ENCODE measurements at regions not wholly inside any gene's neighbourhood (a gene's known extent, or its start where the extent isn't known, plus 50 kb on each side); places are given as distances from the start of the nearest gene placed in this dataset.

- TF ChIP-seq EZH2 (IDR thresholded peaks at IDR 0.05; ENCODE audit: borderline replicate concordance, insufficient read depth, low read depth, low read length, poor library complexity, severe bottlenecking), result no peak
- Mint-ChIP-seq H3K27me3 (peaks cover 15% of the 10 kb centered on the region), H3K4me1 (no peaks in the 10 kb centered on the region), H3K9me3 (ENCODE audit: insufficient read depth) (no peaks in the 10 kb centered on the region), H3K27ac (no peak overlapping the region), H3K4me3 (no peak overlapping the region)
- Histone ChIP-seq H3K79me2 (ENCODE audit: control insufficient read depth, insufficient read depth, low read length) (no peaks in the 10 kb centered on the region), H4K20me1 (ENCODE audit: control insufficient read depth, insufficient read depth, low read length, poor library complexity, severe bottlenecking) (no peaks in the 10 kb centered on the region), H3K4me1 (ENCODE audit: control insufficient read depth in 2 of 2, insufficient read depth in 2 of 2, low read length in 2 of 2) (no peaks in the 10 kb centered on the region), H3K36me3 (replicated peaks in 1 of 2; ENCODE audit: control extremely low read depth in 1 of 2, control insufficient read depth in 1 of 2, extremely low read depth in 1 of 2, insufficient read depth in 2 of 2, low read length in 1 of 2) (no peaks in the 10 kb centered on the region), H3K27me3 (replicated peaks in 1 of 4; ENCODE audit: control extremely low read depth in 1 of 4, control insufficient read depth in 3 of 4, insufficient read depth in 4 of 4, low read length in 3 of 4) (peaks cover 0 to 5% (median 1%) of the 10 kb centered on the region in 4 experiments), H3K9ac (ENCODE audit: low read length) (no peak overlapping the region), H3K27ac (ENCODE audit: low read length in 2 of 2) (no peak overlapping the region), H2AFZ (ENCODE audit: insufficient read depth, low read depth, low read length, poor library complexity, severe bottlenecking) (no peak overlapping the region), H3K9me3 (ENCODE audit: control extremely low read depth in 1 of 3, control insufficient read depth in 2 of 3, insufficient read depth in 1 of 3, low read length in 2 of 3) (no peaks in the 10 kb centered on the region), H3K4me3 (ENCODE audit: control extremely low read depth in 1 of 5, extremely low read depth in 1 of 5, insufficient read depth in 1 of 5, low read depth in 2 of 5, low read length in 4 of 5) (no peak overlapping the region), H3K4me2 (replicated peaks; ENCODE audit: low read depth, low read length, poor library complexity, severe bottlenecking) (no peak overlapping the region)
- intact Hi-C loops (cut with micrococcal nuclease), result no loop called here
- ChIA-PET CTCF (no interaction called here), POLR2A (no interaction called here)
- 20% methylated on average over 1 of the region's 3 CpGs for WGBS (ENCODE audit: insufficient coverage)
- ATAC-seq (ENCODE audit: low read depth), result no peak
- DNase-seq, result no peak
These were observed 281.9 kb upstream of the HS3ST1 start for GRCh38 chr4:11710453-11711093.

- Histone ChIP-seq H3K9me3 (ENCODE audit: control extremely low read depth in 1 of 3, control insufficient read depth in 2 of 3, insufficient read depth in 1 of 3, low read length in 2 of 3) (no peaks in the 10 kb centered on the region), H3K27ac (ENCODE audit: low read length in 2 of 2) (no peak overlapping the region), H3K9ac (ENCODE audit: low read length) (no peak overlapping the region), H3K36me3 (replicated peaks in 1 of 2; ENCODE audit: control extremely low read depth in 1 of 2, control insufficient read depth in 1 of 2, extremely low read depth in 1 of 2, insufficient read depth in 2 of 2, low read length in 1 of 2) (no peaks in the 10 kb centered on the region), H3K4me1 (ENCODE audit: control insufficient read depth in 2 of 2, insufficient read depth in 2 of 2, low read length in 2 of 2) (no peaks in the 10 kb centered on the region), H3K27me3 (replicated peaks in 1 of 4; ENCODE audit: control extremely low read depth in 1 of 4, control insufficient read depth in 3 of 4, insufficient read depth in 4 of 4, low read length in 3 of 4) (peaks cover 0 to 2% (median 0%) of the 10 kb centered on the region in 4 experiments), H4K20me1 (ENCODE audit: control insufficient read depth, insufficient read depth, low read length, poor library complexity, severe bottlenecking) (no peaks in the 10 kb centered on the region), H3K4me2 (replicated peaks; ENCODE audit: low read depth, low read length, poor library complexity, severe bottlenecking) (no peak overlapping the region), H3K4me3 (ENCODE audit: control extremely low read depth in 1 of 5, extremely low read depth in 1 of 5, insufficient read depth in 1 of 5, low read depth in 2 of 5, low read length in 4 of 5) (no peak overlapping the region), H3K79me2 (ENCODE audit: control insufficient read depth, insufficient read depth, low read length) (no peaks in the 10 kb centered on the region), H2AFZ (ENCODE audit: insufficient read depth, low read depth, low read length, poor library complexity, severe bottlenecking) (no peak overlapping the region)
- TF ChIP-seq CTCF (IDR thresholded peaks at IDR 0.05) (no peak), EZH2 (IDR thresholded peaks at IDR 0.05; ENCODE audit: borderline replicate concordance, insufficient read depth, low read depth, low read length, poor library complexity, severe bottlenecking) (no peak)
- ChIA-PET POLR2A (no interaction called here), CTCF (no interaction called here)
- H3K4me1 Mint-ChIP-seq, result no peaks in the 10 kb centered on the region
- intact Hi-C loops (cut with micrococcal nuclease), result no loop called here
- ATAC-seq (ENCODE audit: low read depth) (no peak), DNase-seq (no peak)
- no peak overlapping the region for H3K4me3 Mint-ChIP-seq
- no peak overlapping the region for H3K27ac Mint-ChIP-seq
- no peaks in the 10 kb centered on the region for H3K9me3 Mint-ChIP-seq (ENCODE audit: insufficient read depth)
- H3K27me3 Mint-ChIP-seq, result peaks cover 3% of the 10 kb centered on the region
- WGBS (ENCODE audit: insufficient coverage), result 92% methylated on average over 1 of the region's 1 CpG
These were observed 275.6 kb upstream of the HS3ST1 start for GRCh38 chr4:11704186-11704830.

Measured in B cell (primary cell).